IMR-90 (cell line): ENCODE measurements at regions not wholly inside any gene's neighbourhood (a gene's known extent, or its start where the extent isn't known, plus 50 kb on each side); places are given as distances from the start of the nearest gene placed in this dataset.

ENCODE experiments used
- ATAC-seq: fragments of 200-7000 bp; cut with Tn5 transposase; 2 replicates; pipeline ENCODE4 v1.9.1; 2020; ENCODE audit warnings: low read depth, mild to moderate bottlenecking, moderate library complexity
- BruUV-seq: library from RNA; stranded (reverse); fragments of 400-500 nt; replicated peaks from 2 replicates; lab custom pipeline; 2021; lab: Mats Ljungman, UMichigan
- CTCF ChIA-PET: fragments of 300-600 bp; formaldehyde crosslinking; extraction: SDS; loops from one replicate; lab custom pipeline; 2021; ENCODE audit warnings: antibody characterized with exemption; lab: Yijun Ruan, JAX
- POLR2A ChIA-PET: fragments of 300-600 bp; sonication (Branson Sonifier 250); formaldehyde crosslinking; loops from one replicate; lab custom pipeline; 2022; ENCODE audit warnings: antibody characterized with exemption; ENCODE audit not compliant: unreplicated experiment; lab: Charles Lee
- DNase-seq: peaks from one replicate; pipeline ENCODE4 v3.0.0; 2013
- H2AFZ ChIP-seq: replicated peaks from 2 replicates; pipeline ENCODE3; 2013; ENCODE audit warnings: low read length, mild to moderate bottlenecking; ENCODE audit not compliant: poor library complexity
- H2AK5ac ChIP-seq: 2 replicates; pipeline ENCODE4 v1.6.1; 2013; ENCODE audit warnings: low read depth, low read length, inconsistent platforms
- H2AK9ac ChIP-seq: replicated peaks from 2 replicates; pipeline ENCODE3; 2013; ENCODE audit warnings: mild to moderate bottlenecking, low read depth, low read length, moderate library complexity; ENCODE audit not compliant: poor library complexity
- H2BK120ac ChIP-seq: 2 replicates; pipeline ENCODE4 v1.6.1; 2013; ENCODE audit warnings: low read depth, low read length, inconsistent platforms
- H2BK15ac ChIP-seq: 3 replicates; pipeline ENCODE4 v1.6.1; 2013; ENCODE audit warnings: low read depth, low read length, inconsistent platforms
- H2BK20ac ChIP-seq: 2 replicates; pipeline ENCODE4 v1.6.1; 2013; ENCODE audit warnings: low read depth, mild to moderate bottlenecking, inconsistent platforms, low read length, moderate library complexity
- H2BK5ac ChIP-seq: 2 replicates; pipeline ENCODE4 v1.6.1; 2013; ENCODE audit warnings: mild to moderate bottlenecking, low read depth, low read length, inconsistent platforms; ENCODE audit not compliant: poor library complexity, severe bottlenecking
- H3K14ac ChIP-seq: replicated peaks from 2 replicates; pipeline ENCODE4 v1.6.1; 2013; ENCODE audit warnings: low read depth, low read length, inconsistent platforms
- H3K18ac ChIP-seq: 2 replicates; pipeline ENCODE4 v1.6.1; 2013; ENCODE audit warnings: low read depth, low read length, control low read depth
- H3K23ac ChIP-seq: 2 replicates; pipeline ENCODE4 v1.6.1; 2013; ENCODE audit warnings: low read depth, low read length, inconsistent platforms
- H3K27ac ChIP-seq: 2 replicates; pipeline ENCODE4 v1.5.1; 2013; ENCODE audit warnings: mild to moderate bottlenecking, control low read depth, low read length; ENCODE audit not compliant: insufficient read depth
- H3K27me3 ChIP-seq: 2 replicates; pipeline ENCODE4 v1.6.1; 2013; ENCODE audit warnings: low read length; ENCODE audit not compliant: control insufficient read depth, insufficient read depth
- H3K36me3 ChIP-seq: 2 replicates; pipeline ENCODE4 v1.6.1; 2013; ENCODE audit warnings: low read length, mixed read lengths; ENCODE audit not compliant: control insufficient read depth, insufficient read depth
- H3K4ac ChIP-seq: 2 replicates; pipeline ENCODE4 v1.6.1; 2013; ENCODE audit warnings: low read depth, low read length, inconsistent platforms
- H3K4me1 ChIP-seq: 2 replicates; pipeline ENCODE4 v1.6.1; 2013; ENCODE audit warnings: low read length, mixed read lengths; ENCODE audit not compliant: control insufficient read depth, insufficient read depth
- H3K4me2 ChIP-seq: 2 replicates; pipeline ENCODE4 v1.6.1; 2013; ENCODE audit warnings: low read depth, mild to moderate bottlenecking, control low read depth, low read length, moderate library complexity
- H3K4me3 ChIP-seq: 2 replicates; pipeline ENCODE4 v1.5.1; 2013; ENCODE audit warnings: low read depth, mild to moderate bottlenecking, control low read depth, low read length, moderate library complexity; ENCODE audit not compliant: insufficient read depth
- H3K56ac ChIP-seq: 2 replicates; pipeline ENCODE4 v1.6.1; 2013; ENCODE audit warnings: low read length, inconsistent platforms; ENCODE audit not compliant: insufficient read depth; ENCODE audit errors: extremely low read depth
- H3K79me1 ChIP-seq, 2 experiments: 2 replicates each; pipeline ENCODE4 v1.6.1; 2013; ENCODE audit warnings: low read length in 2 of 2, inconsistent platforms in 1 of 2, low read depth in 1 of 2
- H3K9ac ChIP-seq: 2 replicates; pipeline ENCODE4 v1.6.1; 2013; ENCODE audit warnings: low read depth, low read length, control low read depth
- H3K9me1 ChIP-seq: 2 replicates; pipeline ENCODE4 v1.6.1; 2013; ENCODE audit warnings: low read length, inconsistent platforms; ENCODE audit not compliant: insufficient read depth
- H3K9me3 ChIP-seq: 2 replicates; pipeline ENCODE4 v1.6.1; 2013; ENCODE audit warnings: low read length; ENCODE audit not compliant: control insufficient read depth, insufficient read depth
- H4K20me1 ChIP-seq: 2 replicates; pipeline ENCODE4 v1.6.1; 2013; ENCODE audit warnings: low read length, inconsistent platforms; ENCODE audit not compliant: insufficient read depth
- H4K5ac ChIP-seq: 2 replicates; pipeline ENCODE4 v1.6.1; 2013; ENCODE audit warnings: mild to moderate bottlenecking, low read depth, low read length, control low read depth
- H4K8ac ChIP-seq, 2 experiments: 2 replicates each; pipeline ENCODE4 v1.6.1; 2013; ENCODE audit warnings: low read depth in 2 of 2, low read length in 2 of 2, control low read depth in 1 of 2, inconsistent platforms in 1 of 2
- H4K91ac ChIP-seq: 2 replicates; pipeline ENCODE4 v1.6.1; 2013; ENCODE audit warnings: low read depth, low read length, inconsistent platforms; ENCODE audit not compliant: insufficient read depth
- BHLHE40 ChIP-seq: fragments of 150-350 bp; IDR thresholded peaks from 2 replicates; pipeline ENCODE4 v1.6.1; 2016; ENCODE audit warnings: mild to moderate bottlenecking, low read depth, low read length
- CEBPB ChIP-seq: IDR thresholded peaks from 2 replicates; pipeline ENCODE4 v1.6.1; 2012; ENCODE audit warnings: low read depth, low read length, improper control_type of control experiment
- CHD1 ChIP-seq: IDR thresholded peaks from 2 replicates; pipeline ENCODE4 v1.6.1; 2012; ENCODE audit warnings: low read depth, low read length, improper control_type of control experiment
- ELK1 ChIP-seq: fragments of 150-350 bp; IDR thresholded peaks from 2 replicates; pipeline ENCODE4 v1.6.1; 2016; ENCODE audit warnings: low read depth, mild to moderate bottlenecking, low read length, moderate library complexity, borderline replicate concordance
- FOS ChIP-seq: fragments of 150-350 bp; IDR thresholded peaks from 2 replicates; pipeline ENCODE4 v1.6.1; 2016; ENCODE audit warnings: low read depth, low read length
- MAFK ChIP-seq: IDR thresholded peaks from 2 replicates; pipeline ENCODE4 v1.6.1; 2012; ENCODE audit warnings: low read depth, low read length, improper control_type of control experiment
- MAZ ChIP-seq: IDR thresholded peaks from 2 replicates; pipeline ENCODE4 v1.6.1; 2012; ENCODE audit warnings: low read depth, mild to moderate bottlenecking, low read length, improper control_type of control experiment, moderate library complexity, borderline replicate concordance
- MXI1 ChIP-seq: IDR thresholded peaks from 2 replicates; pipeline ENCODE4 v1.6.1; 2012; ENCODE audit warnings: low read depth, mild to moderate bottlenecking, low read length, moderate library complexity, borderline replicate concordance
- NFE2L2 ChIP-seq: fragments of 150-350 bp; IDR thresholded peaks from 2 replicates; pipeline ENCODE4 v1.6.1; 2016; ENCODE audit warnings: low read depth, mild to moderate bottlenecking, low read length
- POLR2A ChIP-seq: IDR thresholded peaks from 2 replicates; pipeline ENCODE4 v1.6.1; 2012; ENCODE audit warnings: mild to moderate bottlenecking, low read depth, low read length
- RAD21 ChIP-seq: IDR thresholded peaks from 2 replicates; pipeline ENCODE4 v1.6.1; 2012; ENCODE audit warnings: low read length, improper control_type of control experiment
- RCOR1 ChIP-seq: IDR thresholded peaks from 2 replicates; pipeline ENCODE4 v1.6.1; 2012; ENCODE audit warnings: mild to moderate bottlenecking, low read length, improper control_type of control experiment; ENCODE audit not compliant: insufficient replicate concordance
- RFX5 ChIP-seq: IDR thresholded peaks from 2 replicates; pipeline ENCODE4 v1.8.0; 2012; ENCODE audit warnings: low read depth, mild to moderate bottlenecking, low read length, moderate library complexity
- SMC3 ChIP-seq: fragments of 150-350 bp; IDR thresholded peaks from 2 replicates; pipeline ENCODE4 v1.6.1; 2016; ENCODE audit warnings: low read depth, mild to moderate bottlenecking, antibody characterized with exemption, low read length, moderate library complexity
- WGBS, 2 experiments: methylation state at CpG; one replicate each; pipeline versions ENCODE4 v1.1.5 to v1.1.7; 2013; ENCODE audit warnings: missing lambda C conversion rate in 2 of 2; ENCODE audit not compliant: insufficient read length in 1 of 2; ENCODE audit errors: extremely low coverage in 2 of 2; 5-methylcytosine and 5-hydroxymethylcytosine counted together
- dilution Hi-C: fragments of 300-500 bp; cut with HindIII; formaldehyde crosslinking; loops from one replicate; pipeline ENCODE4 v1.14.3; 2018; ENCODE audit warnings: low sequenced_read_pairs; ENCODE audit not compliant: unreplicated experiment
- in situ Hi-C: fragments of 300-500 bp; cut with MboI; formaldehyde crosslinking; loops from 3 replicates; pipeline ENCODE4 v1.14.3; 2019; ENCODE audit warnings: low sequenced_read_pairs, inconsistent platforms, mixed read lengths
- intact Hi-C: fragments of 100-400 bp; cut with micrococcal nuclease; formaldehyde crosslinking; loops from 2 replicates; pipeline ENCODE4 v1.10.0; 2022
- TF ChIP-seq, protein P1 (sequence below): conservative IDR thresholded peaks from 2 replicates; pipeline ENCODE4 v1.5.1; 2012; ENCODE audit warnings: mild to moderate bottlenecking, low read depth, low read length, improper control_type of control experiment
- TF ChIP-seq, protein P2 (sequence below): fragments of 150-350 bp; IDR thresholded peaks from 2 replicates; pipeline ENCODE4 v1.6.1; 2017; ENCODE audit warnings: mild to moderate bottlenecking, antibody characterized with exemption, low read length, low read depth

DNA sequence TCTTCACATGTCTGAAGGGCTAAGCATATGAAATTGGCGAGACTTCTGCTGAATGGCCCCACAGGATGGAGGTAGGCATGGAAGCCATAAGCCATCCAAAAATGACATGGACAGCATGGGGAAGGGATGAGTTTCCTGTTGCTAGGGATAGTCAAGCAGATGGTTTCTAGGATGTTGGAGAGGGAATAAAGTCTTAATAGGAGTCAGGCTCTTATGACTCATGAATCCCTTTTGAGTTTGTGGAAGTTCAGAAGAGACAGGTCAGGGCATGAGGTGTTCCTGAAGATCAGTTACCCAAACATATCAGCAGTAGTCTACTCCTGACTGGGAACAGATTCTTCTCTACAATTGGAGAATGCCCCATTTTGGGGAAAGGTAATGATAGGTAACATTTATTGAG, 243.9 kb downstream of the REEP3 start:
- Histone ChIP-seq H4K8ac (no peak overlapping the region), H3K9me1 (no peaks in the 10 kb centered on the region), H4K5ac (no peak overlapping the region), H3K27ac (no peak overlapping the region), H2AK5ac (no peak overlapping the region), H2BK20ac (no peak overlapping the region), H3K56ac (no peak overlapping the region), H2BK15ac (no peak overlapping the region), H2BK5ac (no peak overlapping the region), H3K36me3 (no peaks in the 10 kb centered on the region), H3K18ac (no peak overlapping the region), H4K91ac (no peak overlapping the region), H2AFZ (no peak overlapping the region), H3K4me1 (peaks cover 4% of the 10 kb centered on the region; the same call in 1 of the 2 replicates), H4K20me1 (no peaks in the 10 kb centered on the region), H3K14ac (no peak overlapping the region), H3K23ac (no peak overlapping the region), H3K4me2 (no peak overlapping the region), H3K9ac (no peak overlapping the region), H2AK9ac (no peak overlapping the region), H3K79me1 (no peaks in the 10 kb centered on the region), H3K27me3 (peaks cover 15% of the 10 kb centered on the region), H3K4ac (no peak overlapping the region), H3K4me3 (no peak overlapping the region), H3K9me3 (no peaks in the 10 kb centered on the region), H2BK120ac (no peak overlapping the region)
- ChIA-PET POLR2A (no interaction called here), CTCF (no interaction called here)
- ATAC-seq: no peak
- intact Hi-C loops (no loop called here), dilution Hi-C loops (no loop called here), in situ Hi-C loops (no loop called here)
- BruUV-seq: no TSS peak
- DNase-seq: peak; percentile 4
- TF ChIP-seq FOS (no peak), CHD1 (no peak), NFE2L2 (no peak), POLR2A (no peak), SMC3 (no peak), ELK1 (no peak), RCOR1 (no peak), MAFK (no peak), MAZ (no peak), BHLHE40 (no peak), RAD21 (no peak), CEBPB (no peak), RFX5 (no peak), MXI1 (no peak)
- TF ChIP-seq, protein P1, sequence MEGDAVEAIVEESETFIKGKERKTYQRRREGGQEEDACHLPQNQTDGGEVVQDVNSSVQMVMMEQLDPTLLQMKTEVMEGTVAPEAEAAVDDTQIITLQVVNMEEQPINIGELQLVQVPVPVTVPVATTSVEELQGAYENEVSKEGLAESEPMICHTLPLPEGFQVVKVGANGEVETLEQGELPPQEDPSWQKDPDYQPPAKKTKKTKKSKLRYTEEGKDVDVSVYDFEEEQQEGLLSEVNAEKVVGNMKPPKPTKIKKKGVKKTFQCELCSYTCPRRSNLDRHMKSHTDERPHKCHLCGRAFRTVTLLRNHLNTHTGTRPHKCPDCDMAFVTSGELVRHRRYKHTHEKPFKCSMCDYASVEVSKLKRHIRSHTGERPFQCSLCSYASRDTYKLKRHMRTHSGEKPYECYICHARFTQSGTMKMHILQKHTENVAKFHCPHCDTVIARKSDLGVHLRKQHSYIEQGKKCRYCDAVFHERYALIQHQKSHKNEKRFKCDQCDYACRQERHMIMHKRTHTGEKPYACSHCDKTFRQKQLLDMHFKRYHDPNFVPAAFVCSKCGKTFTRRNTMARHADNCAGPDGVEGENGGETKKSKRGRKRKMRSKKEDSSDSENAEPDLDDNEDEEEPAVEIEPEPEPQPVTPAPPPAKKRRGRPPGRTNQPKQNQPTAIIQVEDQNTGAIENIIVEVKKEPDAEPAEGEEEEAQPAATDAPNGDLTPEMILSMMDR: no peak
- TF ChIP-seq, protein P2, sequence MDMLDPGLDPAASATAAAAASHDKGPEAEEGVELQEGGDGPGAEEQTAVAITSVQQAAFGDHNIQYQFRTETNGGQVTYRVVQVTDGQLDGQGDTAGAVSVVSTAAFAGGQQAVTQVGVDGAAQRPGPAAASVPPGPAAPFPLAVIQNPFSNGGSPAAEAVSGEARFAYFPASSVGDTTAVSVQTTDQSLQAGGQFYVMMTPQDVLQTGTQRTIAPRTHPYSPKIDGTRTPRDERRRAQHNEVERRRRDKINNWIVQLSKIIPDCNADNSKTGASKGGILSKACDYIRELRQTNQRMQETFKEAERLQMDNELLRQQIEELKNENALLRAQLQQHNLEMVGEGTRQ: no peak
- no CpG with 5 or more reads among the region's 1 CpG for WGBS, 2 experiments
